GM19467 (cell line): ENCODE measurements at regions not wholly inside any gene's neighbourhood (a gene's known extent, or its start where the extent isn't known, plus 50 kb on each side); places are given as distances from the start of the nearest gene placed in this dataset.

Experiments used
- ATAC-seq: cut with Tn5 transposase; IDR thresholded peaks from one replicate; pipeline ENCODE4 v1.9.1; 2021; ENCODE audit warnings: mild to moderate bottlenecking, moderate library complexity; ENCODE audit not compliant: unreplicated experiment

DNA sequence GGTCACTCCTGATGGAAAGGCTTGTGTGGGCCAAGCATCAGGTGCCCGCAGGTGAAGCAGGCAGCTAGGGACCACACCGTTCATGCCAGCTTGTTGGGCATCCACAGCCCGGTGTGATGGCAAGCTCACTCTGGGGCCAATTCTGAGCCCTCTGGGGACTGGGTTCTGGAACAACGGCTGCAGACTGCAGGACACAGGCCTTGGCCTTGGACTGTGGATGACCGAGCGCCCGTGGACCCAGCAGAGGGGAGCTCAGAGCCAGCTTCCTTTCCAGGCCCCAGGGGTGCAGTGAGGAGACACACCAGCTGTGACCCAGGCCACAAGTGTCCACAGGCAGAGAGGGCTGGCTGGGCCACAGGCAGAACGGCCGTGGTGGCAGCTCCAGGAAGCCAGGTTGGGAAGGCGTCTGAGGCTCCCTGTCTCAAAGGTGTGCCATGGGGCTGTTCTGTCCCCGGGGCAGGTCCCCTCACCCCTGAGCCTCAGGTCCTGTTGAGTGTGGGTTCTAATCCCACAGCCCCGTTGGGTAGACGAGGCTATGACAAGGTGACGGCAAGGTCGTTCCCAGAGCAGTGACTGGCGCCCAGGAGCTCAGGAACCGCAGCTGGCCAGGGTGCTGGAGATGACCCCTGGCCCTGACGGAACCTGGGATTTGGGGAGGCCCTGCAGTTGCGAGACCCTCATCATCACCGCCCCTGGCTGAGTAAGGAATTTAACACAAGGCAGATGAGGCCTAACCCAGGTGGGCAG lies 1079.4 kb downstream of the BRD1 start:
- ATAC-seq, result no peak

DNA sequence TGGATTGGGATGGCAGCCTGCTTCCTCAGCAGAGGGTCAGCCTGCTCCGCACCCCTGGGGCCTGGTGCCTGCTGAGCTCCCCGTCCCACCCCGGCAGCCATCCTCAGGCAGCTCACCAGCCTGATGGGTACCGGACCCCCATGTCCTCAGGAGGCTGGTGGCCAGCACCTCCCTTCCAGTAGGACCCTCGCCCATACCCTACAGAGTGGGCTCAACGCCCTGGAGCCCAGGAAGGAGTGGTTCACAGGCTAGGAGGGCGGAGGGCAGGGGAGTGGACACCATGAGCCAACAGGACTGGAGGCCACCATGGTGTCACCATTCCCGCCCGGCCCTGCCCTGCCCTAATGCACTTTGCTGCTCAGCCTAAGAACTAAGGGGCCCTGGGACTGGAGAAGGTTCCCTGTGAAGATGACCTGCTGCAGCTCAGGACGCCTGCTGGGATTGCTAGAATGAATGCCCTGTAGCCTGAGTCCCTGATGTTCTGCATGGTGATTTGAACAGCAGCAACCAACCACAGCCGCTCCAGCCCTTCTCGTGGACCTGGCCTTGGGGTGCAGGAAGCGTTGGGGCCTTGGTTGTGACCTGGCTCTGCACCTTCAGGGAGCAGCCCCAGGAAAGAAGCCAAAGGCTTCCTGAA lies 1080.8 kb downstream of the BRD1 start:
- ATAC-seq, result no peak

DNA sequence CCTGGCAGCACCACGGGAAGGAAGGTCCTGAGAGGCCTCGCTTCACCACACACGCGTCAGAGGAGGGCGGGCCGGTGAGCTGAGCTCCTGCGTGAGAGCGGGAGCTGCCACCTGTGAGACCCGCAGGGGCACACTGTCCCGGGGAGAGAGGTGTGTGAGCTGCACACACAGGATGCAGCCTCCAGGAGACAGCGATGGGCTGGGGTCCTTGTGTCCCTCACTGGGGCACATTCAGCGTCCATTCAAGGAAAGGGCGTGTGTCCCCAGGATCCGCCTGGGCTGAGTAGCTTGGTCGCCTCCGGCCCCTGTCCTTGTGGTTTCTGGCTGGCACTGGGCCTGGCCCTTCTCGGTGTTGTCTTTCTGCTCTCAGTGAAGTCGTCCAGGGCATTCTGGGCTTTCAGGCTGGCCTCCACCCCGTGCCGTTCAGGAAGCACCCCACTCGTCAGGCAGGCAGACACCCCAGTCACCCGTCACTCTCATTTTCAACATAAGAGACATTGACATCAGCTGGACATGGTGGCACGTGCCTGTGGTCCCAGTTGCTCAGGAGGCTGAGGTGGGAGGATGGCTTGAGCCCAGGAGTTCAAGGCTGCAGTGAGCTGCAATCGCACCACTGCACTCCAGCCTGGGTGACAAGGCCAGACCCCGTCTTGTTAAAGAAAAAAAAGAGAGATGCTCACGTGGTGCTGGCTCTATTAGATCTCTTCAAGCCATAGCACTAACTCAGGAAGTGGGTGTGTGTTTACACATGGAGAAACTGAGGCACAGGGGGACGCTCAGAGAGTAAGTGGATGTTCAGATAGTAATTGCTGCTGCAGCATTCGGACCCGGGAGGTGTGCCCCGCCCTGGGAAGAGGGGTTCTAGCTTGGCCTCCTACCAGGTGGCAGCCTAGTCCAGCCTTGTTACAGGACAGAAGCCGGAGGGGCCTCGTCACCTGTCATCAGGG lies 1081.6 kb downstream of the BRD1 start:
- ATAC-seq, result no peak

DNA sequence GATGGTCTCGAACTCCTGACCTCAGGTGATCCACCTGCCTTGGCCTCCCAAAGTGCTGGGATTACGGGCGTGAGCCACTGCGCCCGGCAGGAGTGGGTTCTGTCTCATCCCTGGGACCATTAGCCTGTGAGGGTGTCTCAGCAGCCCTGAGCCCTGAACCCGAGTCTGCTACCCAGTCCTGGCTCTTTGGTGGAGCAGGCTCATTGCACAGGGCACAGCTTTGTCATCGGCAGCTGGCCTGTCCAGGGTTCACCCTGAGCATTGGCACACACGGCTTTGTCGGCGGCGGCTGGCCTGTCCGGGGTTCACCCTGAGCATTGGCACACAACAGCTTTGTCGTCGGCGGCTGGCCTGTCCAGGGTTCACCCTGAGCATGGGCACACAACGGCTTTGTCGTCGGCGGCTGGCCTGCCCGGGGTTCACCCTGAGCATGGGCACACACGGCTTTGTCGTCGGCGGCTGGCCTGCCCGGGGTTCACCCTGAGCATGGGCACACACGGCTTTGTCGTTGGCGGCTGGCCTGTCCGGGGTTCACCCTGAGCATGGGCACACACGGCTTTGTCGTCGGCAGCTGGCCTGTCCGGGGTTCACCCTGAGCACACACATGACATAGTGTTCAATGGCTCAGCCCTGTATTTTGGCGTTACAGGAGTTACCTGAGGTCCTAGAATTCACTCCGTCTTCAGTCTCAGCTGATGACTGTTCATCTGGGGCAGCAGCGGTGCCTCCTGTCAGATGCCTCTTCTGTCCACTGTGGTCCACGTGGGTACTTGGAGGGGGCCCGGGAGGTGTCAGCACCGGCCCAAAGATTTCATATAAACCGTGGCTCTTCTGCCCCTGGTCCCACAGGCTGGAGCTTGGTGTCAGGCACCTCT lies 1082.5 kb downstream of the BRD1 start:
- ATAC-seq, result no peak

DNA sequence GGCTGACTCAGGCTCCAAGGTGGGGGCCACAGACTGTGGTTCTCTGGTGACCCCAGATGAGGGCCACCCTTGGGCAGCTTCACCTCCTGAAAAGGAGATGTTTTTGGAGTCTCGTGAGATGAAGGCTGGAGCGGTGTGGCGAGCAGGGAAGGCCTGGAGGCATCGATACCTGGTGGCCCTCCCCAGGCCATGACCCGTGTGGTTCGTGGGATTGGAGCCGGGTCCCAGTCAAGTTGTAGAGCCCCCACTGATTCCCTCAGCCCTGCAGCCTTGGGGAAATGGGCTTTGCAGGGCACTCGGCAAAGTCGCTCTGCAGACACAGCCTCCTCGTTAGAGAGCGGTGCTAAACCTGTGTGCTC lies 1083.4 kb downstream of the BRD1 start:
- no peak for ATAC-seq

DNA sequence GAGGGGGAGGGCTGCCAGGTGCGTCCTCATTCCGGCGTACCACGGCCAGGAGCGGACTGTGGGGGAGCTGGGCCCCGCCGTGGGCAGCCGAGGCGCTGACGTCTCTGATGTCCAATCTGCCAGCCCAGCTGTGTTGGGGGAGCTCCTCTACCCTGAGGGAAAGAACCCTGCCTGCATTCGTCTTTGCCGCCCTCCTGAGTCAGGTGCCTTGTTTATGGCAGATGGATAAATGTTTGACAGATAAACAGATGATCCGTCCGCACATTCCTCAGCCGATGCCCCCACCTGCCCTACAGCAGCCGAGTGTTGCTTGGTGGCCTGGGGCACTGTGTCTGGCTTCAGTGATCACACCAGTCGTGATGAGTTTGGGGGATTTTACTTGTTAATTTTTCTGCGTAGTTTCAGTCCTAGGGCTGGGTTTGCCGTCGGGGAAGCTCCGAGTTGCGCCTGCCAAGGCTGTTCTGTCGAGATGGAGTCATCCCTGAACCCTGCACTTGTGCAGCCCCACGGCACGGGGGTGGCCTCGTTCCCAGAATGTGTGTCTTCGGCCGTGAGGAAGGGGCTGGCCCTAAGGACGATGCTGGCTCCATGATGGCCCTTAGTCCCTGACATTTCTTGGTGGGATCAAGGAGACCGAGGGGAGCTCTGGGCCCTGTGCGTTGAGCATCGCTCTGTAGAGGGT lies 1083.9 kb downstream of the BRD1 start:
- no peak for ATAC-seq

DNA sequence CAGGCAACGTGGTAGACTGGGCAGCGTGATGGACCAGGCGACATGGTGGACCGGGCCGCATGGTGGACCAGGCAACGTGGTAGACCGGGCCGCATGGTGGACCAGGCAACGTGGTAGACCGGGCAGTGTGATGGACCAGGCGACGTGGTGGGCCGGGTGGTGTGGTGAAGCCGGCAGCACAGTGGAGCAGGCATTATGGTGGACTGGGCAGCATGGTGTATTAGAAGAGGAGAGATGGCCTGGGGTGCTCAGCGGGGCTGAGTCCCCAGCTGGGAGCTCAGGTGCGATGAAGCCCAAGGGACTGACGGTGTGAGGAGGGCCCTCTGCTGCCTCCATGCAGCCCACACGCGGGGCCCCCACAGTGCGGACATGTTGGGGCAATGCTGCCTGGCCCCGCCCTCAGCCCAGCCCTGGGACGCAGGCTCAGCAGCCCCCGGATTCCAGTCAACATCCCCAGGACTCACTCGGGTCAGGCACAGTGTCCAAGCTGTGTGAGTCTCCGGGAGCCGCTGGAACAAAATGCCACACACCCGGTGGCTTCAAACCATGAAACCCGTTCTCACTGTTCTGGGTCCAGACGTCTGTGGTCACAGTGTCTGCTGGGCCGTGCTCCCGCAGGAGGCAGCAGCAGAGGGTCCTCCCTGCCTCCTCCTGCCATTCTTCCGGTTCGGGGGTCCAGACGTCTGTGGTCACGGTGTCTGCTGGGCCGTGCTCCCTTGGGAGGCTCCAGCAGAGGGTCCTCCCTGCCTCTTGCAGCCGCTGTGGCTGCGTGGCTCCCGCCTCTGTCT lies 1084.9 kb downstream of the BRD1 start:
- no peak for ATAC-seq

DNA sequence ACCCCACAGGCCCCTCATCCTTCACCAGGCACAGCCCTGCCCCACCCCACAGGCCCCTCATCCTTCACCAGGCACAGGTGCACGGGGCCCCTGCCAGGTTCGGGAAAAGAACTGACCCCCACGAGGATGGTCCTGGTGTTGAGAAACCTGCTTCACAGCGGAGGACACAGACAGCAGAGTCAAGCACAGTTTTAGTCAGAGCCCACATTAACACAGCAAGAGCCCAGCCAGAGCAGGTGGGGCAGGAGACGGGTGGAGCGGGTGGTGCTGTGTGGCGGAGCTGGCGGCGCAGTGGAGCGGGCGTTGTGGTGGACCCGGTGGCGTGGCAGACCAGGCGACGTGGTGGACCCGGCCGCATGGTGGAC lies 1085.5 kb downstream of the BRD1 start:
- ATAC-seq, result no peak

DNA sequence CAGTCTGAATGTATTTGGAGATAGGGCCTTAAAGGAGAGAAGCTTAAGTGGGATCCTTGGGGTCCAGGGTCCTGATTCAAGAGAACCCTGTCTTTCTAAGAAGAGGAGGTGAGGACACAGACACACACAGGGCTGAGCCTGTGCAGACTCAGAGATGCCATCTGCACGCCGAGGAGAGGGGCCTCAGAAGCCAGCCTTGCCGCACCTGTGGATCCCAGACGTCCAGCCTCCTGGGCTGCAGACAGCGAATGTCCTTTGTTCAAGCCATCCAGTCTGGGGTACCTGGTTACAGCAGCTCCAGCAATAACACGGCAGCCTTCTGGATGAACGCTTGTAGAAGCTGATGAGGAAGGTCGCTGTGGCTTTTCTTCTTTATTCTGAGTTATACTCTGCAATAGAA lies 1086.1 kb downstream of the BRD1 start:
- ATAC-seq, result no peak

DNA sequence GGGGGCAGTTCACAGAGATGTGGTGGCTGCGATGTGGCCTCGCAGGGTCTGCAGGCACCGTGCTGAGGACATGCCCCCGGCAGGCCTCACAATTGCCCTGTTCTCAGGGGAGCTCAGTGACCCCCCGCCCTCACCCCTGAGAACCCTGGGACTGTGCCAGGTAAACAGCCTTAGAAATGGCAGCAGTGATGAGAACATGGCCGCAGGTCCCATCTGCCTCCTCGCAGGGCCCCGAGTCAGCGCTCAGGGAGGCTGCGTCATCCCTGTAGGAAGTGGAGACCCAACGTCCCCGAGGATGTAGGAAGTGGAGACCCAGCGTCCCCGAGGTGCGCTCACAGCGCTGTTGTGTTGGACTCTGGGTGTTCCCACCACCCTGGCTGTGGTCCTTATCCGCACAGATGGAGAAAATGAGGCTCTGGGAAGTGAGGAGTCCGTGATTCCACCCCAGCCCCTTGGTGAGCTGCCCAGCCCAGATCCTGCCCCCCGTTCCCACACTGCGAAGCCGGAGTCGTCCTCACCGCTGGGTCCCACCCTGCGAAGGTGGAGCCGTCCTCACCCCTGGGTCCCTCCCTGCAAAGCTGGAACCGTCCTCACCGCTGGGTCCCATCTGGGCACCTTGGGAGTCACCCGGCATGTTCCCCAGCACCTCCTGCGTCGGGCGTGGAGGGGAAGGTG lies 1086.8 kb downstream of the BRD1 start:
- no peak for ATAC-seq

DNA sequence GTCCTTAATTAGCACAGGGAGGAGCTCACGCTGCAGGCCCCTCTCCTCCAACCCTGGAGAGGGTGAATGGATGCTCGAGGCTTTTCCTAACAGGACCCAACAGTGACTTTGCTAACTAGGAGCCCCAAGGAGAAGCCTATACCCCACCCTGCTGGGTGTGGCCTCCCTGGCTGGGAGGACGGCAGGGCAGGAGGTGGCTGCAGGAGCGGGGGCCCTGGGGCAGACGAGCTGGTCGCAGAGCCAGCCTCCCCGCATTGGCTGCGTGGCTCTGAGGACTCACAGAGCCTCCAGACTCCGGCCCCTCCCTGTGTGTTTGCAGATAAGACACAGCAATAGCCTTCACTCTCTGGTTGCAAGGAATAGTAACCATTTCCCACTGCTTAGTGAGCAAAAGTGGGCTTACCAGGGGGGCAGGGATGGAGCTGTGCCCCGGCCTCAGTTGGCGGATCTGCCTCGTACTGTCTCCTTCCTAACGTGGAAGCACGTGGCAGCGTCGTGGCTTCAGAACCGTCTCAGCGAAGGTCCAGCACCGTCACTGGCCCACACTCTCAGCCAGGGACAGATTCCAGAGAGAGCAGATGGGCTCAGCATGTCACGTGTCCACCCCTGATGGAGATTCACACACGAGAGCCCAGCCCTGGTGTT lies 1087.5 kb downstream of the BRD1 start:
- ATAC-seq, result no peak

DNA sequence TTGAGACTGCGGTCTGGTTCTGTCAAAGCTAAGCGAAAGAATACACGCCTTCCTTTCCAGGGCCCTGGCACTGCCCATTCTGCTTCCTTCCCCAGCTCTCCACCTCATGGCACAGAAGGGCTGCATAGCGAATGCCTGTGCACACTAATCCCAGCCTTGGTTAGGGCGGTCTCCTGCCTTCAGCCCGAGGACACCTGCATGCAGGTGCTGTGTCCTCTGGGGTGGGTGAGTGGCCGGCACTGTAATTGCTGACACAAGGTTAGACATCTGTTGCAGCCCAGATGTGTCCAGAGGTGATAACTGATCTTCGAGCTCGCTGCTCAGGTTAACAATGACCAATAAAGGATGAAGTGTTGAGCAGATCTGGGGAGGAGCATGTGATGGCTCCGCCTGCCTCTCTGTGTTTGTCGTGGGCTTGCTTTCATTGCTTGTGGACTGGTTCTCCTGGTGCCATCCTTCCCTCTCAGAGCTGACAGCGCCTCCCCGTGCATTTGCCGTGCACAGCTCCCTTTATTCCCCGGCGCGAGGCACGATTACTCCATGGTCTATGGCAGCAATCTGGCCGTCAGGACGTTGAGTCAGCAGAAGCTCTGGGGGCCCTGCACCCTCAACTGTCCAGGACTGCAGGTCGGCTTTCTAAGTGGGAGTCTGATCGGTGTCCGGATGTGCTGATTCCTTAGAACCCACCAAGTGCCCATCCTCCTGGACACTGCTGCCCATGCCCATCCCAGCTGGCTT lies 1088.2 kb downstream of the BRD1 start:
- no peak for ATAC-seq

DNA sequence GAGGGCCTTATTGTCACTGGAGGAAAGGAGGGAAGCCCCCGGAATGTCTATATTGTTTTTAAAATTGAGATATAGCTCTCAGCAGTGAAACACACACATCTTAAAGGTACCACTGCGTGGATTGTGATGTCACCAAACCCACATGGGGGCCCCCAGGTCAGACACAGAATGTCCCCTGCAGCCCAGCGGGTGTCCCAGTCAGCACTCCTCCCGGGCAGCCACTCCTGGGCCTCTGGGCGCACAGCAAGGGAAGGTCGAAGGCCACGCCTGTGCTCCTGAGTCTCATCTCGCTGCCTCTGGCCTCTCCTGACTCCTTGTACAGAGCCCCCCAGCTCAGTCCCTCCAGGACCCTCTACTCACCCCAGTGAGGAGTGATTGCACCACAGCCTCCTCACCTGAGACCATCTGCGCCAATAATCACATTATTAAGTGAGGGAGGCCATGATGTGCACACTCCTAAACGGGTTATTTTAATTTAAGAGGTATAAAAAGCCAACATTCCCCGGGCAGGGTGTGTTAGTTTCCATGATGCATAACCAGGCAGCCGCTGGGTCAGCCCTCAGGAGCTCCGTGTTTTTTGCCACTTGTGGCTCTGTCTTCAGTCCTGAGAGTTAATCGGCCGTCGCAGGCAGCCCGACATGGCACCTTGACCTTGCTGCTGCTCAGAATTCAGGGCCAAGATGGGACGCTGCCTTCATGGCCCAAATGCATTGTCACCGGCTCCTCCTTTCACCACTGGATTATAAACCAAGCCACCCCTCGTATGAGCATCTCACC lies 1089.3 kb downstream of the BRD1 start:
- ATAC-seq, result no peak

DNA sequence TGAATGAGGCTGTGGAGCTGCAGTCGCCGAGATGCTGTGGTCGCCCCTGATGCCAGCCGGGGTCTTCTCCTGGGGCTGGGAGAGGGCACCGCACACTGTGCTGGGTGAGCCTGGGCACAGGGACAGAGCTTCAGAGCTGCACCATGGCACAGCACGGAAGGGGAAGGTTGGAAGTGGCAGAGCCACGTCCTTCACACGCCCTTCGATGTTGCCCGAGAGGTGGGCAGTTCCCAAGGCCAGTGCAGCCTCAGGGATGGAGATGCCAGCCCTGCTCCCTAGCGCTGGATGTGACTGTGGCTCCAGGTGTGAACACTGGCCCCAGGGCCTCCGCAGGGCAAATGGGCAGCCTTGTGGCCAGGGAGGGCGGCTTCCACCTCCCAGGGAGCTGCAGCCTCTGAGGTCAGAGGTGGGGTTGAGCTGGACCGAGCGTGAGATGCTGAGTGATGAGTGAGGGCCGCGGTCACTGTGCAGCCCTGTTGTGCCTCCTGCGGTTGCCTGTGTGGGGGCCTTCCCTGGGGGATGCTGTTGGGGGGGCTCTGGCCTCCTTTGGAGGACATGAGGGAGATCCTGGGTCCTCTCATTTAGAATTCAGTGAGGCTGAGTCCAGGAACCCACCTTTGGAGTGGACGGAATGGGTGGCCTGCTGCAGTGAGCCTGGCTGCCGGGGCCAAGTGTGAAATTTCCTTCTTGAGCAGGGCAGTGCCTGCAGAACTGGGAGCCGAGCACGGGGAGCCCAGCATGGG lies 1090.0 kb downstream of the BRD1 start:
- ATAC-seq, result no peak

DNA sequence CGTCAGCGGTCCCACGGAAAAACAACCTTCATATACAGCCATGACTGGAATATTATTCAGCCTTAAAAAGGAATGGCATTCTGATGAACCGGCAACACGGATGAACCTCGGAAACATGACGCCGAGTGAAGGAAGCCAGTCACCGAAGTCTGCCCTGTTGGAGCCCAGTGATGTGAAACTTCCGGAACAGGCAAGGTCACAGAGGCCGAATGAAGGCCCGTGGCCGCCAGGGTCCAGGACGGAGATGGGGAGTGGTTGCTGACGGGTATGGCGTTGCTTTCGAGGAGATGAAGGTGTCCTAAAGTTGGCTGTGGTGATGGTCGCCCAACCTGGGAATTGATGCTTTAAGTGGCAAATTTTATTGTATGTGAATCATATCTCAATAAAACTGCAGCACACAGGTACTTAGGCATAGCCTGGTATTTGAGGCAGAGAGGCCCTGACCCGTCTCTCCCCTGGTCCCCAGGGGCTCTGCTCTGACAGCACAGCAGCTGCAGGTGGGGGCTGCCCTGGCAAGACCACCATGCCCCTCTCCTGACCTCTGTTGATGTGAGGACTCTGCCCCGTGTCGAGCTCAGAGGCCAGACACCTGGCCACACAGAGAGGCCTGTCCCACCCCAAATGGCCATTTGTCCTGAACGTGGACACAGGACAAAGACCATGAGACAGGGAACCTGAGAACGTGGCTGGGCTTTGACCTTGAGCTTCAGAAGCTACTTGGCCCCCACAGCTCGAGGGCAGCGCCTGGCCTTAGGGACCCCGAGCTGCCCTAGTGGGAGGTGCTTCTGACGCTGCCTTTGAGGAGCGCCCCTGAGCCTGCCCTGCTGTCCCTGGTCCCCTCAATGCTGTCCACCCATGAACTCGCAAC lies 1090.8 kb downstream of the BRD1 start:
- ATAC-seq, result no peak
